WTC11 (cell line): ENCODE measurements at regions not wholly inside any gene's neighbourhood (a gene's known extent, or its start where the extent isn't known, plus 50 kb on each side); places are given as distances from the start of the nearest gene placed in this dataset.

Source experiments
- ATAC-seq: fragments of 200-7000 bp; cut with Tn5 transposase; 2 replicates; pipeline ENCODE4 v1.10.0; 2021; ENCODE audit warnings: mild to moderate bottlenecking, moderate library complexity
- CTCF ChIA-PET: fragments of 300-600 bp; sonication (Branson Sonifier 250); formaldehyde crosslinking; loops from one replicate; lab custom pipeline; 2021; ENCODE audit warnings: antibody characterized with exemption; lab: Charles Lee
- POLR2A ChIA-PET: fragments of 350-600 bp; sonication (Branson Sonifier 250); formaldehyde crosslinking; loops from one replicate; lab custom pipeline; 2021; ENCODE audit warnings: antibody characterized with exemption; lab: Charles Lee
- DNase-seq: peaks from one replicate; pipeline ENCODE4 v3.0.0; 2021; ENCODE audit warnings: low spot score
- H3K27ac Mint-ChIP-seq: 2 replicates; pipeline ENCODE4 v1.8.0; 2021; ENCODE audit warnings: mixed read lengths
- H3K27me3 Mint-ChIP-seq: 2 replicates; pipeline ENCODE4 v1.8.0; 2021; ENCODE audit warnings: low read depth, mild to moderate bottlenecking, moderate library complexity, mixed read lengths
- H3K36me3 Mint-ChIP-seq: 2 replicates; pipeline ENCODE4 v1.8.0; 2021; ENCODE audit warnings: mixed read lengths
- H3K4me1 Mint-ChIP-seq: 2 replicates; pipeline ENCODE4 v1.8.0; 2022; ENCODE audit warnings: mixed read lengths
- H3K4me3 Mint-ChIP-seq: 2 replicates; pipeline ENCODE4 v1.8.0; 2021; ENCODE audit warnings: mild to moderate bottlenecking, moderate library complexity, mixed read lengths
- H3K9me3 Mint-ChIP-seq: 2 replicates; pipeline ENCODE4 v1.8.0; 2021; ENCODE audit warnings: mixed read lengths
- ATF1 ChIP-seq: sonication (generic); formaldehyde crosslinking; IDR thresholded peaks from 2 replicates; pipeline ENCODE4 v1.8.1; 2023; ENCODE audit warnings: mild to moderate bottlenecking, moderate library complexity, missing genetic modification reagents
- CDX4 ChIP-seq: fragments of 250-450 bp; sonication (Bioruptor Pico); IDR thresholded peaks from 2 replicates; pipeline ENCODE4 v1.9.0; 2021; ENCODE audit warnings: moderate library complexity, mild to moderate bottlenecking, inconsistent platforms, borderline replicate concordance
- CREB1 ChIP-seq: sonication (generic); formaldehyde crosslinking; IDR thresholded peaks from 2 replicates; pipeline ENCODE4 v1.8.0; 2023; ENCODE audit warnings: mild to moderate bottlenecking, missing genetic modification reagents
- CREM ChIP-seq: sonication (generic); formaldehyde crosslinking; IDR thresholded peaks from 2 replicates; pipeline ENCODE4 v1.8.1; 2022; ENCODE audit warnings: mild to moderate bottlenecking, missing genetic modification reagents, moderate library complexity
- EMX1 ChIP-seq: fragments of 250-450 bp; sonication (Bioruptor Pico); IDR thresholded peaks from 2 replicates; pipeline ENCODE4 v1.8.0; 2021; ENCODE audit warnings: mild to moderate bottlenecking
- ERG ChIP-seq: fragments of 250-450 bp; sonication (Bioruptor Pico); IDR thresholded peaks from 2 replicates; pipeline ENCODE4 v1.8.0; 2021; ENCODE audit warnings: mild to moderate bottlenecking
- FOXP4 ChIP-seq: sonication (generic); formaldehyde crosslinking; IDR thresholded peaks from 2 replicates; pipeline ENCODE4 v1.8.0; 2022; ENCODE audit warnings: mild to moderate bottlenecking, missing genetic modification reagents
- GRHL2 ChIP-seq: fragments of 250-450 bp; sonication (Bioruptor Pico); IDR thresholded peaks from 2 replicates; pipeline ENCODE4 v1.8.0; 2022; ENCODE audit warnings: mild to moderate bottlenecking, moderate library complexity; ENCODE audit not compliant: insufficient replicate concordance, severe bottlenecking
- IRF1 ChIP-seq: sonication (generic); formaldehyde crosslinking; IDR thresholded peaks from 2 replicates; pipeline ENCODE4 v1.8.0; 2023; ENCODE audit warnings: missing genetic modification reagents
- JUN ChIP-seq: sonication (generic); formaldehyde crosslinking; IDR thresholded peaks from 2 replicates; pipeline ENCODE4 v1.8.0; 2023; ENCODE audit warnings: mild to moderate bottlenecking, missing genetic modification reagents
- OVOL2 ChIP-seq: fragments of 250-450 bp; sonication (Bioruptor Pico); IDR thresholded peaks from 2 replicates; pipeline ENCODE4 v1.9.0; 2021; ENCODE audit warnings: mild to moderate bottlenecking, borderline replicate concordance
- SMAD3 ChIP-seq: sonication (generic); formaldehyde crosslinking; IDR thresholded peaks from 2 replicates; pipeline ENCODE4 v1.8.0; 2022; ENCODE audit warnings: missing genetic modification reagents, mild to moderate bottlenecking, borderline replicate concordance
- SOX15 ChIP-seq: fragments of 250-450 bp; sonication (Bioruptor Pico); IDR thresholded peaks from 2 replicates; pipeline ENCODE4 v1.9.0; 2021; ENCODE audit warnings: mild to moderate bottlenecking
- SP1 ChIP-seq: sonication (generic); formaldehyde crosslinking; conservative IDR thresholded peaks from 2 replicates; pipeline ENCODE4 v1.8.1; 2022; ENCODE audit warnings: missing genetic modification reagents
- TCF7 ChIP-seq: sonication (generic); formaldehyde crosslinking; IDR thresholded peaks from 2 replicates; pipeline ENCODE4 v1.8.0; 2022; ENCODE audit warnings: mild to moderate bottlenecking, low read depth, missing genetic modification reagents, moderate library complexity
- ZNF416 ChIP-seq: fragments of 250-450 bp; sonication (Bioruptor Pico); IDR thresholded peaks from 2 replicates; pipeline ENCODE4 v1.9.0; 2021; ENCODE audit warnings: mild to moderate bottlenecking, inconsistent platforms
- ZNF425 ChIP-seq: fragments of 250-450 bp; sonication (Bioruptor Pico); conservative IDR thresholded peaks from 2 replicates; pipeline ENCODE4 v1.9.0; 2021; ENCODE audit warnings: mild to moderate bottlenecking
- ZNF532 ChIP-seq: fragments of 250-450 bp; sonication (Bioruptor Pico); IDR thresholded peaks from 2 replicates; pipeline ENCODE4 v1.9.0; 2021; ENCODE audit warnings: mild to moderate bottlenecking, borderline replicate concordance
- TF ChIP-seq, protein P1 (sequence below): sonication (generic); formaldehyde crosslinking; IDR thresholded peaks from 2 replicates; pipeline ENCODE4 v1.8.1; 2023; ENCODE audit warnings: mild to moderate bottlenecking, missing genetic modification reagents
- TF ChIP-seq, protein P2 (sequence below): sonication (generic); formaldehyde crosslinking; IDR thresholded peaks from 2 replicates; pipeline ENCODE4 v1.8.0; 2022; ENCODE audit warnings: mild to moderate bottlenecking, missing genetic modification reagents

GRCh38 chr11:106497321-106497720 lies 419.9 kb downstream of the AASDHPPT start (continued):
- TF ChIP-seq FOXP4 (CRISPR knock-in tag), result no peak
- no peak for TF ChIP-seq ZNF425 (CRISPR knock-in tag)
- no peak for TF ChIP-seq JUN (CRISPR knock-in tag)

DNA sequence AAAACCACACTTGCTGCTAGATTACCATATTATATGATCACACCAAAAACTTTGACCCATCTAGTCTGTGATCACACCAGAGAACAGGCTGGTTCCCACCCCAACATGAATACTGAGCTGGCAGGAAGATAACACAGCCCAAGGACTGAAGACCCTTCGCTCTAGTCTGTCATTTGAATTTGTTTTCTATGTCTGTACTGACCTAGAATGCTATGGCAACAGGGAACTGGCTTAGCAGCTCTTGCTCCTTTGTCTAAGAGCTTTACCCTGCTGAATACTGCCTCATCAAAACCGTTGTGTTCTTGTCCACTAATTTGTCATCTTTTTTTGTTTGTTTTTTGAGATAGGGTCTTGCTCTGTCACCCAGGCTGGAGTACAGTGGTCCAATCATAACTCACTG lies 420.4 kb downstream of the AASDHPPT start:
- Mint-ChIP-seq H3K27ac (no peak overlapping the region), H3K36me3 (no peaks in the 10 kb centered on the region), H3K4me3 (no peak overlapping the region), H3K4me1 (no peaks in the 10 kb centered on the region), H3K9me3 (no peaks in the 10 kb centered on the region), H3K27me3 (no peaks in the 10 kb centered on the region)
- CTCF ChIA-PET, result no interaction called here
- no peak for ATAC-seq
- POLR2A ChIA-PET, result no interaction called here
- TF ChIP-seq ERG (CRISPR knock-in tag), result no peak
- TF ChIP-seq CREB1 (CRISPR knock-in tag), result no peak
- no peak for TF ChIP-seq TCF7 (CRISPR knock-in tag)
- no peak for TF ChIP-seq GRHL2 (CRISPR knock-in tag)
- TF ChIP-seq SMAD3, result no peak
- no peak for TF ChIP-seq SOX15 (CRISPR knock-in tag)
- TF ChIP-seq OVOL2 (CRISPR knock-in tag), result no peak
- TF ChIP-seq, protein P1, sequence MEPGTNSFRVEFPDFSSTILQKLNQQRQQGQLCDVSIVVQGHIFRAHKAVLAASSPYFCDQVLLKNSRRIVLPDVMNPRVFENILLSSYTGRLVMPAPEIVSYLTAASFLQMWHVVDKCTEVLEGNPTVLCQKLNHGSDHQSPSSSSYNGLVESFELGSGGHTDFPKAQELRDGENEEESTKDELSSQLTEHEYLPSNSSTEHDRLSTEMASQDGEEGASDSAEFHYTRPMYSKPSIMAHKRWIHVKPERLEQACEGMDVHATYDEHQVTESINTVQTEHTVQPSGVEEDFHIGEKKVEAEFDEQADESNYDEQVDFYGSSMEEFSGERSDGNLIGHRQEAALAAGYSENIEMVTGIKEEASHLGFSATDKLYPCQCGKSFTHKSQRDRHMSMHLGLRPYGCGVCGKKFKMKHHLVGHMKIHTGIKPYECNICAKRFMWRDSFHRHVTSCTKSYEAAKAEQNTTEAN (CRISPR knock-in tag), result no peak
- no peak for TF ChIP-seq IRF1 (CRISPR knock-in tag)
- TF ChIP-seq ATF1 (CRISPR knock-in tag), result no peak
- no peak for TF ChIP-seq CDX4
- no peak for TF ChIP-seq SP1 (CRISPR knock-in tag)
- DNase-seq, result no peak

DNA sequence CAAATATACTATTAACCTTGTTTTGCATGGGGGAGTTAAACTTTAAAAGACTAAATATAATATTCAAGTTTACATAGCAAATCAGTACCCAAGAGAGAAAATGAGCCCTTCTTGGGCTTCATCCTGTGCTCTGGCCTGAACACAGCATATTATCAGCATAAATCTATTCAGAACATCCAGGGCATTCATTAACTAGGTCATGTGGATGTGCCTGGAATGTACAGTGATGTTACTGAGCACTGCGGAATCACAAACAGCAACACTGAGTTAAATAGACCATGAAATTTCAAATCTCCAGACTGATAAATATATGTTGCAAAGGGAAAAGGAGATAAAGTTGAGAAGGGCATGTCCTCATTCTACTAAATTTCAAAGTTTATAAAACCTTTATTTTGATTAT lies 426.4 kb downstream of the AASDHPPT start:
- ATAC-seq (no peak), DNase-seq (no peak)
- Mint-ChIP-seq H3K27ac (no peak overlapping the region), H3K27me3 (no peaks in the 10 kb centered on the region), H3K4me1 (peaks cover 3% of the 10 kb centered on the region; the same call in 1 of the 2 replicates), H3K36me3 (no peaks in the 10 kb centered on the region), H3K9me3 (no peaks in the 10 kb centered on the region), H3K4me3 (no peak overlapping the region)
- POLR2A ChIA-PET, result no interaction called here
- CTCF ChIA-PET, result no interaction called here
- TF ChIP-seq OVOL2 (CRISPR knock-in tag), result no peak
- no peak for TF ChIP-seq EMX1
- TF ChIP-seq, protein P2, sequence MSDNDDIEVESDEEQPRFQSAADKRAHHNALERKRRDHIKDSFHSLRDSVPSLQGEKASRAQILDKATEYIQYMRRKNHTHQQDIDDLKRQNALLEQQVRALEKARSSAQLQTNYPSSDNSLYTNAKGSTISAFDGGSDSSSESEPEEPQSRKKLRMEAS (CRISPR knock-in tag), result no peak
- no peak for TF ChIP-seq ZNF532
- TF ChIP-seq ZNF416, result no peak
- TF ChIP-seq JUN (CRISPR knock-in tag), result no peak
- TF ChIP-seq CREM (CRISPR knock-in tag), result no peak
